Epithelial cell of proximal tubule (primary cell): ENCODE measurements at regions not wholly inside any gene's neighbourhood (a gene's known extent, or its start where the extent isn't known, plus 50 kb on each side); places are given as distances from the start of the nearest gene placed in this dataset.
A peak's percentile ranks its signal among the peaks of the same experiment; 100 is the strongest.

Experiments
- DNase-seq: peaks from one replicate; pipeline ENCODE4 v3.0.0-alpha.2; 2011; ENCODE audit warnings: low read depth
- H3K4me3 ChIP-seq: 2 replicates; pipeline ENCODE4 v1.5.1; 2011; ENCODE audit warnings: low read depth, mild to moderate bottlenecking, low read length
- TF ChIP-seq, protein P1 (sequence below): conservative IDR thresholded peaks from 2 replicates; pipeline ENCODE4 v1.5.1; 2012; ENCODE audit warnings: low read depth, mild to moderate bottlenecking, low read length

- no peak overlapping the region for H3K4me3 ChIP-seq
- DNase-seq = no peak
- TF ChIP-seq, protein P1, sequence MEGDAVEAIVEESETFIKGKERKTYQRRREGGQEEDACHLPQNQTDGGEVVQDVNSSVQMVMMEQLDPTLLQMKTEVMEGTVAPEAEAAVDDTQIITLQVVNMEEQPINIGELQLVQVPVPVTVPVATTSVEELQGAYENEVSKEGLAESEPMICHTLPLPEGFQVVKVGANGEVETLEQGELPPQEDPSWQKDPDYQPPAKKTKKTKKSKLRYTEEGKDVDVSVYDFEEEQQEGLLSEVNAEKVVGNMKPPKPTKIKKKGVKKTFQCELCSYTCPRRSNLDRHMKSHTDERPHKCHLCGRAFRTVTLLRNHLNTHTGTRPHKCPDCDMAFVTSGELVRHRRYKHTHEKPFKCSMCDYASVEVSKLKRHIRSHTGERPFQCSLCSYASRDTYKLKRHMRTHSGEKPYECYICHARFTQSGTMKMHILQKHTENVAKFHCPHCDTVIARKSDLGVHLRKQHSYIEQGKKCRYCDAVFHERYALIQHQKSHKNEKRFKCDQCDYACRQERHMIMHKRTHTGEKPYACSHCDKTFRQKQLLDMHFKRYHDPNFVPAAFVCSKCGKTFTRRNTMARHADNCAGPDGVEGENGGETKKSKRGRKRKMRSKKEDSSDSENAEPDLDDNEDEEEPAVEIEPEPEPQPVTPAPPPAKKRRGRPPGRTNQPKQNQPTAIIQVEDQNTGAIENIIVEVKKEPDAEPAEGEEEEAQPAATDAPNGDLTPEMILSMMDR = no peak
These were observed 110.8 kb downstream of the CDC7 start for GRCh38 chr1:91611483-91611917.

- DNase-seq = no peak
- no peak overlapping the region for H3K4me3 ChIP-seq
- TF ChIP-seq, protein P1 = no peak
These were observed 112.9 kb downstream of the CDC7 start for GRCh38 chr1:91613595-91613994.

DNA sequence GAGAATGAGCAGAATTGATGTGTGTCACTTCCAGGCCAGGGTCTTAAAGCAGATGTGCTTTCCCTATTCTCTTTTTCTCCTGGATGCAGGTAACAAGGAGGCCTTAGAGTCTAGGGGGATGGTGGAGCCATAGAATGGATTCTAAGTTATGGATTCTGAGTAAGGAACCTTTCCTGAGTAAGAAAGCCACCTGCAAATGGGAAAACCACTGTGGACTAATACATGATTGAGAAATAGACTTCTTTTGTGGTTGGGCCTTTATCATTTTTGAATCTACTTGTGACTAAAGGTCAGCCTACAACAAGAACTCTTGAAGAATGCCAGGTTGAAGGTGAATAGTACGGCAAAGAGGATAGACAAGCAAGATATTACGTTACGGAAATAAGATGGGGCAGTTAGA lies 116.1 kb downstream of the CDC7 start:
- no peak overlapping the region for H3K4me3 ChIP-seq
- TF ChIP-seq, protein P1 = no peak
- DNase-seq = no peak

GRCh38 chr1:91617285-91617765 lies 116.7 kb downstream of the CDC7 start:
- no peak for DNase-seq
- TF ChIP-seq, protein P1 = peak; percentile 59
- H3K4me3 ChIP-seq = no peak overlapping the region

DNA sequence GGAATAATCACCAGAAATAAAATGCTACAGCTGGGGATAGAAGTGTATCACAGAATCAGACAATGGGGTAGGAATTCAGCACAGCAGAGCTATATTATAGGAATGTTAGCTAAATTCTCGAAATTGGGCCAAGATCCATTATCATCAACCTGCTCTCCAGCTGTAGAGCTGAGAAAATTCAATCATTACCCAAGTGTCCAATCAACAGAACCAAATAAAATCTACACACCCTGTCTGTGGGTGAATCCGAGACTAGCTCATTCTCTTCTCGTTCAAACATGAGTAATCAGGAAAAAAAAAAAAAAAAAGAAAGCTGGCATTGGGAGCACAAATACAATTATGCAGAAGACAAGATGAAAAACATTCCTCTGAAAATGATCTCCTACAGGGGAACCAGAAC lies 119.2 kb downstream of the CDC7 start:
- TF ChIP-seq, protein P1 = no peak
- no peak overlapping the region for H3K4me3 ChIP-seq
- DNase-seq = no peak

DNA sequence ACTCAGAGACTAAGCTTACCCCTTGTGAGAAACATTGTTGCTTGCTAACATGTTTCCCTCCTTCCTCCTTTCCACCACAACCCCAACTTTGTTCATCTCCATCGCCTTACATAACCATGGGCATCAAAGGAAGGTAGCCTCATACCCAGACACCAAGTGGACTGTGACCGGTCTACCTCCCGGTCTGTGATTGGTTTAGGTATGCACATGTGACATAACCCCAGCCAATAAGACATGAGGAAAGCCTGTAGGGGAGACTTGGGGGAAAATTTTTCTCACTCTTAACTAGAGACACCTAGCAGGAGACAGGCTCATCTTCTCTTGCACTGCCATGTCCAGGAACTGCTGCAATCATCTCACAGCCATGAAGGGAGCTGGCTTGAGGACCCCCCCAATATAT lies 120.7 kb downstream of the CDC7 start:
- no peak overlapping the region for H3K4me3 ChIP-seq
- no peak for DNase-seq
- TF ChIP-seq, protein P1 = no peak

- no peak for DNase-seq
- H3K4me3 ChIP-seq = no peak overlapping the region
- TF ChIP-seq, protein P1 = no peak
These were observed 121.3 kb downstream of the CDC7 start for GRCh38 chr1:91621907-91622306.
